WTC11 (cell line): ENCODE measurements at regions not wholly inside any gene's neighbourhood (a gene's known extent, or its start where the extent isn't known, plus 50 kb on each side); places are given as distances from the start of the nearest gene placed in this dataset.

Experiments
- ESRRA ChIP-seq: sonication (generic); formaldehyde crosslinking; IDR thresholded peaks from 2 replicates; pipeline ENCODE4 v1.8.1; 2022; ENCODE audit warnings: mild to moderate bottlenecking, missing genetic modification reagents, borderline replicate concordance
- JUN ChIP-seq: sonication (generic); formaldehyde crosslinking; IDR thresholded peaks from 2 replicates; pipeline ENCODE4 v1.8.0; 2023; ENCODE audit warnings: mild to moderate bottlenecking, missing genetic modification reagents
- TF ChIP-seq, protein P1 (sequence below): fragments of 200-600 bp; IDR thresholded peaks from 2 replicates; pipeline ENCODE4 v1.8.0; 2022; ENCODE audit warnings: antibody characterized with exemption
- TF ChIP-seq, protein P2 (sequence below): sonication (generic); formaldehyde crosslinking; IDR thresholded peaks from 2 replicates; pipeline ENCODE4 v1.8.1; 2022; ENCODE audit warnings: low read depth, missing genetic modification reagents, borderline replicate concordance
- TF ChIP-seq, protein P3 (sequence below): fragments of 250-450 bp; sonication (Bioruptor Pico); IDR thresholded peaks from 2 replicates; pipeline ENCODE4 v1.9.0; 2021; ENCODE audit warnings: mild to moderate bottlenecking

DNA sequence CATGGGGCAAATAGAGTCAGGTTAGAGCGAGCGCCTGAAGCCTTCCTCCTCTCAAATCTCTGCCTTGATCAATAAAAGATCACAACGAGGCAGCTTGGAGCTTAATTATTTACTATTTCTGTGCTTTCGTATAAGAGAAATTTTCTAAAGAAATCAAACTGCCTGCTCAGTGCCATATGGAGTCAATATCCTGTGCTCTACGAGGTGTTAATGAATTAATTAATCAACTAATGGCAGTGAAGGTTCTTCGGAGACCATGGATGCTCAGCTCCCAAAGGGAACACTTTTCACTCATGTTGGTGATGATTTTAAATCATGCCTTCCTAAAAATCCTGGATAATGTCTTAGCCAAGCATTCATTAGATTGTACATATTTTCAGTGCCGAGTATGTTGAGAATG, 153.5 kb upstream of the PPP2R3A start:
- TF ChIP-seq JUN (no peak), ESRRA (no peak)
- TF ChIP-seq, protein P1, sequence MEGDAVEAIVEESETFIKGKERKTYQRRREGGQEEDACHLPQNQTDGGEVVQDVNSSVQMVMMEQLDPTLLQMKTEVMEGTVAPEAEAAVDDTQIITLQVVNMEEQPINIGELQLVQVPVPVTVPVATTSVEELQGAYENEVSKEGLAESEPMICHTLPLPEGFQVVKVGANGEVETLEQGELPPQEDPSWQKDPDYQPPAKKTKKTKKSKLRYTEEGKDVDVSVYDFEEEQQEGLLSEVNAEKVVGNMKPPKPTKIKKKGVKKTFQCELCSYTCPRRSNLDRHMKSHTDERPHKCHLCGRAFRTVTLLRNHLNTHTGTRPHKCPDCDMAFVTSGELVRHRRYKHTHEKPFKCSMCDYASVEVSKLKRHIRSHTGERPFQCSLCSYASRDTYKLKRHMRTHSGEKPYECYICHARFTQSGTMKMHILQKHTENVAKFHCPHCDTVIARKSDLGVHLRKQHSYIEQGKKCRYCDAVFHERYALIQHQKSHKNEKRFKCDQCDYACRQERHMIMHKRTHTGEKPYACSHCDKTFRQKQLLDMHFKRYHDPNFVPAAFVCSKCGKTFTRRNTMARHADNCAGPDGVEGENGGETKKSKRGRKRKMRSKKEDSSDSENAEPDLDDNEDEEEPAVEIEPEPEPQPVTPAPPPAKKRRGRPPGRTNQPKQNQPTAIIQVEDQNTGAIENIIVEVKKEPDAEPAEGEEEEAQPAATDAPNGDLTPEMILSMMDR = no peak
- TF ChIP-seq, protein P2, sequence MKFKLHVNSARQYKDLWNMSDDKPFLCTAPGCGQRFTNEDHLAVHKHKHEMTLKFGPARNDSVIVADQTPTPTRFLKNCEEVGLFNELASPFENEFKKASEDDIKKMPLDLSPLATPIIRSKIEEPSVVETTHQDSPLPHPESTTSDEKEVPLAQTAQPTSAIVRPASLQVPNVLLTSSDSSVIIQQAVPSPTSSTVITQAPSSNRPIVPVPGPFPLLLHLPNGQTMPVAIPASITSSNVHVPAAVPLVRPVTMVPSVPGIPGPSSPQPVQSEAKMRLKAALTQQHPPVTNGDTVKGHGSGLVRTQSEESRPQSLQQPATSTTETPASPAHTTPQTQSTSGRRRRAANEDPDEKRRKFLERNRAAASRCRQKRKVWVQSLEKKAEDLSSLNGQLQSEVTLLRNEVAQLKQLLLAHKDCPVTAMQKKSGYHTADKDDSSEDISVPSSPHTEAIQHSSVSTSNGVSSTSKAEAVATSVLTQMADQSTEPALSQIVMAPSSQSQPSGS = no peak
- TF ChIP-seq, protein P3, sequence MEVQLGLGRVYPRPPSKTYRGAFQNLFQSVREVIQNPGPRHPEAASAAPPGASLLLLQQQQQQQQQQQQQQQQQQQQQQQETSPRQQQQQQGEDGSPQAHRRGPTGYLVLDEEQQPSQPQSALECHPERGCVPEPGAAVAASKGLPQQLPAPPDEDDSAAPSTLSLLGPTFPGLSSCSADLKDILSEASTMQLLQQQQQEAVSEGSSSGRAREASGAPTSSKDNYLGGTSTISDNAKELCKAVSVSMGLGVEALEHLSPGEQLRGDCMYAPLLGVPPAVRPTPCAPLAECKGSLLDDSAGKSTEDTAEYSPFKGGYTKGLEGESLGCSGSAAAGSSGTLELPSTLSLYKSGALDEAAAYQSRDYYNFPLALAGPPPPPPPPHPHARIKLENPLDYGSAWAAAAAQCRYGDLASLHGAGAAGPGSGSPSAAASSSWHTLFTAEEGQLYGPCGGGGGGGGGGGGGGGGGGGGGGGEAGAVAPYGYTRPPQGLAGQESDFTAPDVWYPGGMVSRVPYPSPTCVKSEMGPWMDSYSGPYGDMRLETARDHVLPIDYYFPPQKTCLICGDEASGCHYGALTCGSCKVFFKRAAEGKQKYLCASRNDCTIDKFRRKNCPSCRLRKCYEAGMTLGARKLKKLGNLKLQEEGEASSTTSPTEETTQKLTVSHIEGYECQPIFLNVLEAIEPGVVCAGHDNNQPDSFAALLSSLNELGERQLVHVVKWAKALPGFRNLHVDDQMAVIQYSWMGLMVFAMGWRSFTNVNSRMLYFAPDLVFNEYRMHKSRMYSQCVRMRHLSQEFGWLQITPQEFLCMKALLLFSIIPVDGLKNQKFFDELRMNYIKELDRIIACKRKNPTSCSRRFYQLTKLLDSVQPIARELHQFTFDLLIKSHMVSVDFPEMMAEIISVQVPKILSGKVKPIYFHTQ (CRISPR knock-in tag) = no peak
